ENCODE measurements at regions not wholly inside any gene's neighbourhood (a gene's known extent, or its start where the extent isn't known, plus 50 kb on each side); places are given as distances from the start of the nearest gene placed in this dataset.

DNA sequence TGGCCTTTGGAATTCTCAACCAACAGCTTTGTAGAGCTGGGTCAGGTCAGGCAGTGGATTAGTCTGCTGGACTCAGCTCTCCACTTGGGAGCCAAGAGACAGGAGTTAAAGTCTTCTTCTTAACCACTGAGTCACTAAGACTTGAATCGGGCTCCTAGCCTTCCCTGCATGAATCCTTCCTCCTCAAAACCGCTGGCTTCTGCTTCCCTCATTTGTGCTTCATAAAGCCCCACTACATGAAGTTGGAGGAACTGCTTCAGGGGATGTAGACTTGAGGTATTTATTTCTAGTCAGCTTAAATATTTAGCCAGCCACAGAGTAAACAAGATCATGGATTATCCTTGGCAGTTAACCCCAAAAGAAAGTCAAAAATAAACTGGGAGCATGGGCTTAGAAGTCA is 536.3 kb upstream of the TNP1 start:
- TF ChIP-seq, protein P1, sequence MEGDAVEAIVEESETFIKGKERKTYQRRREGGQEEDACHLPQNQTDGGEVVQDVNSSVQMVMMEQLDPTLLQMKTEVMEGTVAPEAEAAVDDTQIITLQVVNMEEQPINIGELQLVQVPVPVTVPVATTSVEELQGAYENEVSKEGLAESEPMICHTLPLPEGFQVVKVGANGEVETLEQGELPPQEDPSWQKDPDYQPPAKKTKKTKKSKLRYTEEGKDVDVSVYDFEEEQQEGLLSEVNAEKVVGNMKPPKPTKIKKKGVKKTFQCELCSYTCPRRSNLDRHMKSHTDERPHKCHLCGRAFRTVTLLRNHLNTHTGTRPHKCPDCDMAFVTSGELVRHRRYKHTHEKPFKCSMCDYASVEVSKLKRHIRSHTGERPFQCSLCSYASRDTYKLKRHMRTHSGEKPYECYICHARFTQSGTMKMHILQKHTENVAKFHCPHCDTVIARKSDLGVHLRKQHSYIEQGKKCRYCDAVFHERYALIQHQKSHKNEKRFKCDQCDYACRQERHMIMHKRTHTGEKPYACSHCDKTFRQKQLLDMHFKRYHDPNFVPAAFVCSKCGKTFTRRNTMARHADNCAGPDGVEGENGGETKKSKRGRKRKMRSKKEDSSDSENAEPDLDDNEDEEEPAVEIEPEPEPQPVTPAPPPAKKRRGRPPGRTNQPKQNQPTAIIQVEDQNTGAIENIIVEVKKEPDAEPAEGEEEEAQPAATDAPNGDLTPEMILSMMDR (conservative IDR thresholded peaks at IDR 0.05; ENCODE audit: low read depth, low read length): no peak
- TF ChIP-seq EZH2 (IDR thresholded peaks at IDR 0.05; ENCODE audit: borderline replicate concordance, low read depth, low read length, poor library complexity, severe bottlenecking): no peak
